ENCODE measurements at regions not wholly inside any gene's neighbourhood (a gene's known extent, or its start where the extent isn't known, plus 50 kb on each side); places are given as distances from the start of the nearest gene placed in this dataset.

- 79 to 82% methylated on average over 12 of the region's 12 CpGs for WGBS, 2 donors
- Histone ChIP-seq H3K4me1 (no peaks in the 10 kb centered on the region), H3K4me3 (no peak overlapping the region), H3K27me3 (no peaks in the 10 kb centered on the region), H3K36me3 (no peaks in the 10 kb centered on the region), H3K27ac (no peak overlapping the region), H3K9me3 (no peaks in the 10 kb centered on the region)
- DNase-seq (ENCODE audit: low spot score in 2 of 2): no peak
- TF ChIP-seq CTCF (IDR thresholded peaks at IDR 0.05) (no peak), POLR2A (IDR thresholded peaks at IDR 0.05) (no peak), EP300 (IDR thresholded peaks at IDR 0.05) (no peak)
These were observed 205.5 kb downstream of the EMX2 start for GRCh38 chr10:117748058-117748457.

- no peak overlapping the region for H3K4me3 ChIP-seq
- no peak for TF ChIP-seq POLR2A (IDR thresholded peaks at IDR 0.05)
- no peak overlapping the region for H3K27ac ChIP-seq
- H3K36me3 ChIP-seq: no peaks in the 10 kb centered on the region
- no peak for DNase-seq (ENCODE audit: low spot score in 2 of 2)
- no peaks in the 10 kb centered on the region for H3K27me3 ChIP-seq
- WGBS, 2 donors: 86 to 87% methylated on average over 4 of the region's 4 CpGs
- no peaks in the 10 kb centered on the region for H3K9me3 ChIP-seq
- no peaks in the 10 kb centered on the region for H3K4me1 ChIP-seq
These were observed 208.1 kb downstream of the EMX2 start for GRCh38 chr10:117750616-117751015.

- DNase-seq (ENCODE audit: low spot score in 2 of 2): no peak
- H3K9me3 ChIP-seq: no peaks in the 10 kb centered on the region
- no peak overlapping the region for H3K4me3 ChIP-seq
- H3K4me1 ChIP-seq: no peaks in the 10 kb centered on the region
- no peaks in the 10 kb centered on the region for H3K27me3 ChIP-seq
- no peak overlapping the region for H3K27ac ChIP-seq
- 93 to 95% methylated on average over 1 of the region's 1 CpG for WGBS, 2 donors
- H3K36me3 ChIP-seq: no peaks in the 10 kb centered on the region
- TF ChIP-seq POLR2A (IDR thresholded peaks at IDR 0.05): no peak
- TF ChIP-seq CTCF (IDR thresholded peaks at IDR 0.05): no peak
- TF ChIP-seq EP300 (IDR thresholded peaks at IDR 0.05): no peak
These were observed 208.7 kb downstream of the EMX2 start for GRCh38 chr10:117751259-117751658.

- H3K4me1 ChIP-seq: peaks cover 0 to 6% (median 0%) of the 10 kb centered on the region in 4 donors
- 70 to 73% methylated on average over 4 of the region's 4 CpGs for WGBS, 2 donors
- no peaks in the 10 kb centered on the region for H3K36me3 ChIP-seq
- H3K4me3 ChIP-seq: no peak overlapping the region
- no peaks in the 10 kb centered on the region for H3K27me3 ChIP-seq
- TF ChIP-seq CTCF (IDR thresholded peaks at IDR 0.05): no peak
- TF ChIP-seq EP300 (IDR thresholded peaks at IDR 0.05): no peak
- TF ChIP-seq POLR2A (IDR thresholded peaks at IDR 0.05): no peak
- no peak overlapping the region for H3K27ac ChIP-seq
- no peaks in the 10 kb centered on the region for H3K9me3 ChIP-seq
- no peak for DNase-seq (ENCODE audit: low spot score in 2 of 2)
These were observed 209.6 kb downstream of the EMX2 start for GRCh38 chr10:117752103-117752502.

DNA sequence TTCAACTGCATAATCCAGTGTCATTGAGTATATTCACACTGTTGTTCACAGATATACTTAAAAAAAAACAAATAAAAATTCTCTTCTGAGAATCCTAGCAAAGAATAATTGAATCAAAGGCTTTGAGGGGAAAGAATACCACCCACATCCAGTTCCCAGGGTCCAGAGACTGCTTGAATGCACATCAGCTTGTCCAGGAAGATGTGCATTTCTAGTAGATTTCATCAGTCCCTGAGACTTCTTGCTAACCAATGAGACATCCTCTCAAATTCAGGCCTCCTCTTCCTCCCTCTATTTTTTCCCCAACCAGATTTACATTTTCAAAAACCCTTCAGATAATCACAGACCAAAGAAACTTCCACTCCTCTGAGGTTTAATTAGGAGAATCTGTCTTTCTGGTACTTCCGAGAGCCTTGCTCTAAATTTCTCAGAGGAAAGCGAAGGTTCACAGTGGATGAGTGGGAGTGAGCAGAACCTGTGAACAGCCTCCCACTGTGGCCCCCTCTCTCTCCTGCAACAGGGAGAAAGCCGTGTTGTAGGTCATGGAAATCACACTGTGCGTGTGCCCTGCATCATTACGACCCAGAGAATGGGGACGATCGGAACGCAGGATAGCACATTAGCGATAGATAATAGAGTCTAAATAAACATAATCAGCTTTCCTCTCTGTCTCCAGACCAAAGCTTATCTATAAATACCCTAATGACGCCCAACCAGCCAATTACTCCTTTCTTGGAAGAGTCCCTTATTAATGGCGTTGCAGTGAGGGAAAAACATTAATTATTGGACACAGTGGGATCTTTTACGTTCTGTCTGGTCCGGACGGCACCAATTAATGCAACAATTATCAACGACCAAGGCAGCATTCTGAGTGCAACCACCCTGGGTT lies 212.5 kb downstream of the EMX2 start:
- H3K27me3 ChIP-seq: no peaks in the 10 kb centered on the region
- H3K4me1 ChIP-seq: peaks cover 0 to 6% (median 0%) of the 10 kb centered on the region in 4 donors
- 56 to 68% methylated on average over 15 of the region's 15 CpGs for WGBS, 2 donors
- H3K36me3 ChIP-seq: no peaks in the 10 kb centered on the region
- H3K4me3 ChIP-seq: no peak overlapping the region
- no peak for TF ChIP-seq CTCF (IDR thresholded peaks at IDR 0.05)
- no peak for TF ChIP-seq POLR2A (IDR thresholded peaks at IDR 0.05)
- TF ChIP-seq EP300 (IDR thresholded peaks at IDR 0.05): no peak
- no peak overlapping the region for H3K27ac ChIP-seq
- DNase-seq (ENCODE audit: low spot score in 2 of 2): no peak
- H3K9me3 ChIP-seq: no peaks in the 10 kb centered on the region
